ENCODE measurements at regions not wholly inside any gene's neighbourhood (a gene's known extent, or its start where the extent isn't known, plus 50 kb on each side); places are given as distances from the start of the nearest gene placed in this dataset.

GRCh38 chr14:41313196-41313595 is 293.5 kb upstream of the LRFN5 start:
- TF ChIP-seq, protein P1, sequence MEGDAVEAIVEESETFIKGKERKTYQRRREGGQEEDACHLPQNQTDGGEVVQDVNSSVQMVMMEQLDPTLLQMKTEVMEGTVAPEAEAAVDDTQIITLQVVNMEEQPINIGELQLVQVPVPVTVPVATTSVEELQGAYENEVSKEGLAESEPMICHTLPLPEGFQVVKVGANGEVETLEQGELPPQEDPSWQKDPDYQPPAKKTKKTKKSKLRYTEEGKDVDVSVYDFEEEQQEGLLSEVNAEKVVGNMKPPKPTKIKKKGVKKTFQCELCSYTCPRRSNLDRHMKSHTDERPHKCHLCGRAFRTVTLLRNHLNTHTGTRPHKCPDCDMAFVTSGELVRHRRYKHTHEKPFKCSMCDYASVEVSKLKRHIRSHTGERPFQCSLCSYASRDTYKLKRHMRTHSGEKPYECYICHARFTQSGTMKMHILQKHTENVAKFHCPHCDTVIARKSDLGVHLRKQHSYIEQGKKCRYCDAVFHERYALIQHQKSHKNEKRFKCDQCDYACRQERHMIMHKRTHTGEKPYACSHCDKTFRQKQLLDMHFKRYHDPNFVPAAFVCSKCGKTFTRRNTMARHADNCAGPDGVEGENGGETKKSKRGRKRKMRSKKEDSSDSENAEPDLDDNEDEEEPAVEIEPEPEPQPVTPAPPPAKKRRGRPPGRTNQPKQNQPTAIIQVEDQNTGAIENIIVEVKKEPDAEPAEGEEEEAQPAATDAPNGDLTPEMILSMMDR (IDR thresholded peaks at IDR 0.05 in 8 of 11, conservative IDR thresholded peaks at IDR 0.05 in 3 of 11) = no peak
- no peak for TF ChIP-seq POLR2A (IDR thresholded peaks at IDR 0.05)
